K562 (cell line): ENCODE measurements at regions not wholly inside any gene's neighbourhood (a gene's known extent, or its start where the extent isn't known, plus 50 kb on each side); places are given as distances from the start of the nearest gene placed in this dataset.

Experiments used
- CBFA2T3 ChIP-seq: fragments of 450-650 bp; IDR thresholded peaks from 2 replicates; pipeline ENCODE4 v1.6.1; 2017
- CHD4 ChIP-seq: fragments of 200-600 bp; sonication (generic); IDR thresholded peaks from 3 replicates; pipeline ENCODE4 v1.6.1; 2012; ENCODE audit warnings: low read depth, mild to moderate bottlenecking, mixed read lengths, low read length, inconsistent platforms; ENCODE audit not compliant: insufficient read depth, insufficient replicate concordance, poor library complexity, severe bottlenecking
- EP300 ChIP-seq: IDR thresholded peaks from 2 replicates; pipeline ENCODE4 v1.6.1; 2012; ENCODE audit warnings: low read length, improper control_type of control experiment
- FOXK2 ChIP-seq, 2 experiments: fragments of 450-650 bp; IDR thresholded peaks in 1 of 2; conservative IDR thresholded peaks in 1 of 2; 2 replicates each; pipeline ENCODE4 v1.6.1; 2016; ENCODE audit warnings: low read depth in 2 of 2, mild to moderate bottlenecking in 1 of 2
- JUN ChIP-seq, 2 experiments: sonication (generic) in 1 of 2; formaldehyde crosslinking in 1 of 2; IDR thresholded peaks; 2 replicates each; pipeline versions ENCODE4 v1.6.1 to v1.8.0; 2012 to 2022; ENCODE audit warnings: borderline replicate concordance in 2 of 2, mild to moderate bottlenecking in 2 of 2, improper control_type of control experiment in 1 of 2, low read depth in 1 of 2, low read length in 1 of 2, missing genetic modification reagents in 1 of 2
- MIER1 ChIP-seq: fragments of 450-650 bp; IDR thresholded peaks from 2 replicates; pipeline ENCODE4 v1.6.1; 2016; ENCODE audit warnings: antibody characterized with exemption, mild to moderate bottlenecking, low read depth
- NFIC ChIP-seq: fragments of 450-650 bp; IDR thresholded peaks from 2 replicates; pipeline ENCODE4 v1.6.1; 2017; ENCODE audit warnings: mild to moderate bottlenecking, inconsistent platforms
- SREBF2 ChIP-seq: sonication (generic); formaldehyde crosslinking; IDR thresholded peaks from 2 replicates; pipeline ENCODE4 v1.4.0; 2020; ENCODE audit warnings: mild to moderate bottlenecking, missing genetic modification reagents
- TSHZ1 ChIP-seq: fragments of 250-450 bp; sonication (Bioruptor Pico); IDR thresholded peaks from 2 replicates; pipeline ENCODE4 v1.4.0; 2020; ENCODE audit warnings: mild to moderate bottlenecking, moderate library complexity
- ZBTB40 ChIP-seq, 2 experiments: fragments of 450-650 bp in 1 of 2; sonication (generic) in 1 of 2; formaldehyde crosslinking in 1 of 2; IDR thresholded peaks; 2 replicates each; pipeline versions ENCODE4 v1.7.1 to v1.9.0; 2016 to 2022; ENCODE audit warnings: inconsistent platforms in 1 of 2, mild to moderate bottlenecking in 1 of 2, missing genetic modification reagents in 1 of 2
- ZNF121 ChIP-seq: sonication (generic); formaldehyde crosslinking; conservative IDR thresholded peaks from 2 replicates; pipeline ENCODE4 v1.8.0; 2022; ENCODE audit warnings: missing genetic modification reagents
- ZNF717 ChIP-seq: fragments of 250-450 bp; sonication (Bioruptor Pico); IDR thresholded peaks from 2 replicates; pipeline ENCODE4 v1.5.0; 2021

GRCh38 chrX:7330556-7330955 lies 182.6 kb upstream of the PUDP start:
- TF ChIP-seq JUN (IDR thresholded peaks at IDR 0.05; ENCODE audit: borderline replicate concordance, low read depth, low read length) (no peak), JUN (CRISPR knock-in tag; IDR thresholded peaks at IDR 0.05; ENCODE audit: borderline replicate concordance) (no peak), CBFA2T3 (no peak), MIER1 (no peak), CHD4 (no peak), NFIC (no peak), ZBTB40 (IDR thresholded peaks at IDR 0.05) (no peak), ZBTB40 (CRISPR knock-in tag; IDR thresholded peaks at IDR 0.05) (no peak), ZNF717 (CRISPR knock-in tag) (no peak), FOXK2 (conservative IDR thresholded peaks at IDR 0.05 in 1 of 2, IDR thresholded peaks at IDR 0.05 in 1 of 2; ENCODE audit: low read depth in 2 of 2) (no peak), SREBF2 (no peak), EP300 (no peak), ZNF121 (CRISPR knock-in tag) (no peak), TSHZ1 (no peak)
